Epithelial cell of esophagus (primary cell): ENCODE measurements at regions not wholly inside any gene's neighbourhood (a gene's known extent, or its start where the extent isn't known, plus 50 kb on each side); places are given as distances from the start of the nearest gene placed in this dataset.

Source experiments
- DNase-seq: peaks from one replicate; pipeline ENCODE4 v3.0.0; 2010; ENCODE audit warnings: low read depth
- H3K4me3 ChIP-seq: 2 replicates; pipeline ENCODE4 v1.5.1; 2011; ENCODE audit warnings: mild to moderate bottlenecking, low read length, control low read depth
- CTCF ChIP-seq: IDR thresholded peaks from 2 replicates; pipeline ENCODE4 v1.5.1; 2011; ENCODE audit warnings: low read depth, mild to moderate bottlenecking, low read length, control low read depth, inconsistent platforms; ENCODE audit not compliant: insufficient read depth; ENCODE audit errors: missing control alignments

GRCh38 chr13:40315416-40316064 is 350.9 kb downstream of the FOXO1 start:
- no peak overlapping the region for H3K4me3 ChIP-seq

GRCh38 chr13:40316301-40316700 is 350.1 kb downstream of the FOXO1 start:
- no peak for TF ChIP-seq CTCF
- no peak overlapping the region for H3K4me3 ChIP-seq

More at GRCh38 chr13:40315416-40316064, 350.9 kb downstream of the FOXO1 start:
- DNase-seq: peak; percentile 75
- TF ChIP-seq CTCF: no peak

GRCh38 chr13:40317980-40318327 is 348.5 kb downstream of the FOXO1 start:
- H3K4me3 ChIP-seq: no peak overlapping the region
- no peak for TF ChIP-seq CTCF
- DNase-seq: no peak

More at GRCh38 chr13:40316301-40316700, 350.1 kb downstream of the FOXO1 start:
- DNase-seq: no peak

GRCh38 chr13:40318366-40318765 is 348.1 kb downstream of the FOXO1 start:
- no peak for TF ChIP-seq CTCF
- DNase-seq: peak; percentile 82
- H3K4me3 ChIP-seq: no peak overlapping the region

GRCh38 chr13:40319699-40320579 is 346.5 kb downstream of the FOXO1 start:
- peak; percentile 36 for DNase-seq
- no peak for TF ChIP-seq CTCF

GRCh38 chr13:40328091-40328490 is 338.4 kb downstream of the FOXO1 start:
- TF ChIP-seq CTCF: no peak
- no peak for DNase-seq
- no peak overlapping the region for H3K4me3 ChIP-seq

More at GRCh38 chr13:40319699-40320579, 346.5 kb downstream of the FOXO1 start:
- no peak overlapping the region for H3K4me3 ChIP-seq
